GM21529 (cell line): ENCODE measurements at regions not wholly inside any gene's neighbourhood (a gene's known extent, or its start where the extent isn't known, plus 50 kb on each side); places are given as distances from the start of the nearest gene placed in this dataset.

Source experiments
- ATAC-seq: cut with Tn5 transposase; IDR thresholded peaks from one replicate; pipeline ENCODE4 v1.9.1; 2021; ENCODE audit not compliant: unreplicated experiment

DNA sequence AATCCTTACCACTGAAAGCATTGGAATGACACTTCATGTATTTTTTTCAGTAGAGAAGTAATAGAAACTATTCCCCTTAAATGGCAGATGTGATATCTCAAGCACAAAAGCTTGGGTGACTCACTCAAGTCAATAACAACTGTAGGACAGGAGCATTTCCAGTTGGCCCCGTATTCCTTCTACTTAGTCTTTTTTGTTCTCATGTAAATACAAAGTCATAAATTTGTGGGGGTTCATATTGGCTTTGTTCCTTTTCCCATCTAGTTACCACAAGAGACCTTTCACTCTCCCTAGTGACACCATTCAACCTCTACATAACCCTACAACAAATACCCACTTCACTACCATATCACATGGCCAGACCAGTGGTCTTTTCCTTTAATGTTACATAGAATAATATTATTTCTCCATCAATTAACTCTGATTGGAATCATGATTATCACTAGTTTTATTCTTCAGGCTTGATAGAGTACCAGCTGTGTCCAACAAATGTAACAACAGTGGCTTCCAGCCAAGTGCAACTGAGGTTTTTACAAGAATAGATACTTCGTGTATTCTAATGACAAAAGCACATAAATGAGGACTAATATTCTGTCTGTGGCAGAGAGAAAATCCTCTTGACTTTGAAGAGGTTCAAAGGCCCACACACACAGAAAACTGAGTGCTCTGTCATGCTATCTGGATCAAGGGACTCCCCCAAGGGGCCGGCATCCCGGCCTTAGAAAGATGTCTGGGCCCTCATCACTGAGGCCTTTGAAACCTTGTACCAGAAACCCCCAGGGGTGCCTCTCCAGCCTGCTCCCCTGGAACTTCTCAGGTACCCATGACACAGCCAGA is 94.0 kb upstream of the THBS1 start:
- ATAC-seq = no peak

- no peak for ATAC-seq
These were observed 93.5 kb upstream of the THBS1 start for GRCh38 chr15:39487458-39487735.

DNA sequence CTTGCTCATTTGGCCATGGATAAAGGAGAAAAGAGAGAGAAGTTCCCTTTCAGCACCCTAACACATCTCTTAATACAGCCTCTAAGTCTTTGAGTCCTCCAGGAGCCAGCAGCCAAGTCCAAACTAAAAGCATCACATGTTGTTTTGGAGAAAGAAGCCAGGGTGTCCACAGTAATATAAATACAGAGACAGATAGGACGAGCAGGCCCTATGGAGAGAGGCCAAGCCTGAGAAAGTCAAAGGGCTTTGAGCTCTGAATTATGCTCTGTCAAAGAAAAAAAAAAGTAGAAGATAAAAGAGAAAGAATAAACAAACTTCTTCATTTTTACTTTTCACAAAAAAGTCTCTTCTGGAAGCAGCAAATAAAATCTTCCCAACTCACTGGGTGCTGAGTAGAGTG is 92.4 kb upstream of the THBS1 start:
- ATAC-seq = no peak

GRCh38 chr15:39488961-39489360 is 91.9 kb upstream of the THBS1 start:
- ATAC-seq = no peak

GRCh38 chr15:39491115-39491885 is 89.6 kb upstream of the THBS1 start:
- ATAC-seq = no peak

DNA sequence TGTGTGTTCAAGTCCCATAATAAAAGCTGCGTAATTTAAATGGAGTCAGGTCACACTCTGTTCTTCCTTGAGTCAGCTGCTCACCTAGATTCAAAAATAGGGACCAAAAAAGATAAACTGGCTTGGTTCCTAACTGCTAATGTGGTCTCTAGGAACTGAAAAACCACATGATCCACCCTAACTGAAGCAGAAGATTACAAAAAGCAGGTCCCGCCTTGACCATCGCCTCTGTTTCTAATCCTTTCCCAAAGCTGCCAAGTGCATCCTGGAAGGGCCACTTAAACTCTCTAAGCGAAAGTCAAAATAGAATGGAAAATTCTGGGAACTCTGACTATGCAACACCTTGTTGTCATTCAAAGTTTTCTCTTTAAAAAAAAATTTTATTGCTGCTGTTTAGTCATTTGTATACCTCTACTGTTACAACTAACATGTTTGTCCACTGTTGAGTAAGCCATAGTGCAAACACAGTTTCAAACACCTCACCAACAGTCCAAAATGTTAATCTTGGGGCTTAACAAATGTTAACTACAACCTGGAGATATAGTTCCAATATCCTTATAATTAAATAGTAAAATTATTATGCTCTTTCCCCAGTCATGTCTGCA is 88.9 kb upstream of the THBS1 start:
- ATAC-seq = no peak

DNA sequence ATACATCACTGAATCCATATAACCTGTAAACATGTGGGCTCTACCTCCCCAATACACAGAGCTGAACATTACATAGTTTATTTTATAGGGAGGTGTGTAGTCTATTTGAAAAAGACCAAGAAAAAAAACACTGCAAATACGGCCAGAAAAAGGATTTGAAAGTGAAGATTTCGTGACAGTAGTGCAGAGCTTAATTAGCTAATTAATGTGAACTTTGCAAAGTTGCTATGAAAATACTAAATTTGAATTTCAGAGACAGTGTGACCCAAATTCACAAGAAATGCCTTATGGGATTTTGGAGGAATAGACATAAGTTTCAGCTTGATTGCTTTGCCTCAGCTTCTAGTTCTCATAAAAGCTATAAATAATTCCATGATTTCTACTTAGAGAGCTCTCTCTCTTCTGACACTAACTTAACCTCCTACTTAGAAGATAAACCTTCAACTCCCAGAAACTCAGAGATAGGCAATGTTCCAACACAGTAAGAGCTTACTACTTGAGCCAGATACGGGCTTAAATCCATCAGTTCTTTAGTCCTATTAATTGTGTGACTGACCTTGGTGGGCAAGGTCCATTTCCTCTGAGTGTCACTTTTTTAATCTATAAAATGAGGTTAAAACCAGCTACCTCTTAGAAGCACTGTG is 87.3 kb upstream of the THBS1 start:
- no peak for ATAC-seq

DNA sequence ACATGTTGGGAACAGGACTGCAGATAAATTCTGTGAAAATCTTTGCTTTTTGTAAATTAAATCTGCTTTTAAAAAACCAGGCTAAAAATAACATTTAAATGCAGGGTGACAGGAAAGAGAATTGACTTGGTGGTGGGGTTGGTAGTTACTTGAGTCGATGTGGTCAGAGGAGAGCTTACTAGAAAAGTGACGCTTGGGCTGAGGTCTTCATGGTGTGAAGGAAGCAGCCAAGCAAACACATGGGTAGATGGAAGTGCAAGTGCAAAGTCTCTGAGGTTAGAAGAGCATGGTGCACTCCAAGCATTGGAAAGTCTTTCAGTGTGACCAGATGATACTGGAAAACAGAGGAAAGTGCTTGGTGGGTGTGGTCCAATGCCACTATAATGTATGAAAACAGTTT is 86.4 kb upstream of the THBS1 start:
- no peak for ATAC-seq

DNA sequence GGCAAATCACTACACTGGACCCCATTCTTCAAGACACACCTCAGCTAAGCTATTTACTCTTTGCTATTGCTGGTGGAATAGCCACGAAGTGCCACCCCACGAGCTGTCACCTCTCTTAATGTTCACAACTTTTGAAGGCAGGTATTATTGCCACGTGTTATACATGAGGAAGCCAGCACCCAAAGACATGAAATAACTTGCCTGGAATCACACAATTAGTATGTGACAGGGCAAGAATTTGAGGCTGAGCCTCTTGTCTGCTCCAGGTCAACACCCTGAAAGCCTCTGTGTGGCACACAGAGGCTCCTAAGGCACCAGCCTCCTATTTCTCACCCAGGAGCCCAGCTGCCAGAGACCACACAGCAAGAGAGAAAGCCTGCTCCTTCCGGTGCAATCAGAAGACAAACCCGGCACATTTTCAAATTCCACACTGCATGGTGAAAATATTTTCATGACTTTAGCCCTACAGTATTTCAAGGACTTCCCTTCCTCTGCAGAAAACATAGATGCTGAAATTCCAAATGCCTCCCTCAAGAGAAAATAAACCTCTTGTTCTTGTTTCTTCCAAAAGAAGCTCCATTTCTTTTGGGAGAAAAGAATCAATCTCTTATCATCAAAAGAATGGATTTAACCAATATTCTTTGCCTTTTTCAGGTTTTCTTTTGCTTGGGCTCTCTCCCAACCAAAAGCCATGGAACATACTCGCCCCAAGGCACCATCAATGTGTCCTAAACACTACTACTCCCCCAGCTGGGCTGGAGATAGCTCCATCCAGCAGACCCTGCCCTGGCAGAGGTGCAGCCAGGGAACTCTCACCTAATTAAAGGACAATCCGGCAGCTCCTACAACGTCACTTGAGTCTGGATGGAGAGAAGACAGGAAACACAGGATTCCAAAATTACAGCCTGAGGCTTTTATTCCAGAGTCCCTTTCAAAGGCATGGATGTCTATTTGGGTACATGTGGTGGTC is 84.7 kb upstream of the THBS1 start:
- no peak for ATAC-seq

DNA sequence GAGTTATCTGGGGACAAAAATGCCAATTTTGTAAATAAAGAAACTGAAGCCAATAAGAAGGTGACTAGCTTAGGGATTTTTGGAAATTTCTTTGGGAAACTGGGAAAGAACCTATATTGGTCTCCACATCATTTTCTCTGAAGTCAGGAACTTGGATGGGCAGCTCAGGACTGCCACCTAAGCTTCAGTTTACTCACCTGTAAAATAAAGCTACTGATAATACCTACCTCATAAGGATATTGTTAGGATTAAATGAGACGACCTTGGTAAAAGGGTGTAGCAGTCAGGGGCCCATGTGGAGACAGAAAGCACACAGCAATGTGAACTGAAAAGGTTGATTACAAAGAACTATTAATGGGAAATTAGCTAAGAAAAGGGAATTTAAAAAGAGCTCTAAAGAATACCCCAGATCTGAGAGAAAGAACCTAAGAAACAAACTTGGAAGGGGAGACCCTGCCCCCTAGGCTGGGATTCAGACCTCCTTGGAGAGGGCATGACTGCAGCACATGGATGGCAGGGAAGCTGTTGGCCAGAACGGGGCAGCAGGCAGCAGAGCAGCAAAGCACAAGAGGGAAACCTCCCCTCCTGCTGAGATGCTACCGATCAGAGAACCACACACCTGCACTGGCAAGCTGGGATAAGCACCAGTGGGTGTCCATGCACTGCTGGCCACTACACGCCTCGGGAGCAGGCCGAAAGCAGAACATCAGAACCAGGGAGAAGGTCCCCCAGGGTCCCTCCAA is 83.7 kb upstream of the THBS1 start:
- no peak for ATAC-seq

GRCh38 chr15:39497759-39498565 is 82.9 kb upstream of the THBS1 start:
- ATAC-seq = no peak

GRCh38 chr15:39498629-39499028 is 82.2 kb upstream of the THBS1 start:
- ATAC-seq = no peak

DNA sequence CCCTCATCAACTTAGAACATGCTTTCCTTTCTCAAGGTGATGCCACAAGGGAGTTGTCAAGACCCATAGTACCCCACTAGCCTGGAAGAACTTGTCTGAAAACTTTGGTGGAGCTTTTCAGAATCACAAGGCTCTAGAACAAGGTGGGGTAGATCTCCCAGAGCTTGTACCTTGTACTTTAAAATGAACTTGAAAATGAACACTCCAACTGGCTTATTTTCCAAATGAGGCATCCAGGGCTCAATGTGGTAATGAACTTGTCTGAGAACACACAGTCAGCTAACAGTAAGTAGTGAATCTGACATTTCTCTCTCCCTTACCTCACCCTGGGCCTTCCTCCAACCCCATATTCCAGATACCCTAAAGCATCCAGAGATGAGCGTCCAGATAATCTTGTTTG is 81.8 kb upstream of the THBS1 start:
- no peak for ATAC-seq

GRCh38 chr15:39499681-39500080 is 81.2 kb upstream of the THBS1 start:
- no peak for ATAC-seq

GRCh38 chr15:39501366-39502081 is 79.4 kb upstream of the THBS1 start:
- no peak for ATAC-seq

GRCh38 chr15:39502082-39502447 is 78.8 kb upstream of the THBS1 start:
- no peak for ATAC-seq

DNA sequence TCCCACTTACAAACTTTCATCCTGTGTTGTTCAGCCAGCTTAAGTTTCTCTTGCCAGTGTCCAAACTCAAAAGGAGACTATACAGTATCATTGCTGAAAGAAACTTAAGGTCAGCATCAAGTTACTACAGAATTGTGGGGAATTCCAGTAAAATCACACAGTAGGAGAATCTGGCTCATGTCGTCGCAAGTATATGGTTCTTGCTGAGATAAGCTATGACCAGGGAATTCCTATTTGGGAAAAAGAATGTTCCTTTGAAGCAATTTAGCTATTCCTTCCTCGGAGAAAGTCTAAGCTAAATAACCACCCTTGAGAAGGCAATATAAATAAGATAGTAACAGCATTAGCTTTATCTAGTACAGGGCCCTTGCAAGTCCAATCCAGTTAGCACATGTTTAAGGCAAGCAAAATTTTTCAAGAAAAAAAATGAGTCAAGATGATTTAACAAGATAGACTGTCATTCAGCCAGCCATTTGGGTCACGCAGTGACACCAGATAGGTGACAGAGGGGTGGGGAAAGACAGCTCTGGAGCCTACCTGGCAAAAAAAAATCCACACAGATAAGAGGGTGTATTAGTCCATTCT is 78.2 kb upstream of the THBS1 start:
- no peak for ATAC-seq

DNA sequence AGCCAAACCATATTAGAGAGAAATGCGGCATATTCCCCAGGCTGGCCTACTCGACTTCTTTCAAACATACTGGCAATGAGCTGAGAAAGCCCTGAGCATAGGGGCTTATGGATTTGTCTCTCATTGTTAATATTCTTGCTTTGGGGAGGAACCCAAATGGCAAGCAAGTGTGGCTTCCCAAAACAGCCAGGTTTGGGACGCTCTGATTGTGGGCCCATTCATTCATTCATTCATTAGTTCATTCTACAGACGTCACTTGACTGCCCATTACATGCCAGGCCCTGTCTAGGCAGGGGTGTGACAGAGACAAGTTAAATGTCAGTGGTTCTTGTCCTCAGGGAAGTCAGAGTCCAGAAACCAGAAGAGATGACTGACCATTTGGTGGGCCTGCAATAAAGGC is 77.4 kb upstream of the THBS1 start:
- no peak for ATAC-seq
